Transverse colon (tissue), 4 donors: ENCODE measurements at regions not wholly inside any gene's neighbourhood (a gene's known extent, or its start where the extent isn't known, plus 50 kb on each side); places are given as distances from the start of the nearest gene placed in this dataset.

ENCODE experiments used
- CTCF ChIP-seq, 5 experiments: fragments of 200-600 bp in 3 of 5; fragments of 450-650 bp in 2 of 5; sonication (generic) in 3 of 5; IDR thresholded peaks; 1 replicate in 2 of 5; 2 replicates in 3 of 5; pipeline ENCODE4 v1.5.1; 2016 to 2017; ENCODE audit warnings: antibody characterized with exemption in 5 of 5, inconsistent platforms in 3 of 5, mild to moderate bottlenecking in 2 of 5, moderate library complexity in 1 of 5
- EP300 ChIP-seq: sonication (generic); formaldehyde crosslinking; IDR thresholded peaks from one replicate; pipeline ENCODE4 v1.6.1; 2017; ENCODE audit warnings: antibody characterized with exemption, low read depth
- POLR2A ChIP-seq: fragments of 450-650 bp; IDR thresholded peaks from one replicate; pipeline ENCODE4 v1.6.1; 2016; ENCODE audit warnings: antibody characterized with exemption, mild to moderate bottlenecking, moderate library complexity
- POLR2AphosphoS5 ChIP-seq, 3 donors: sonication (generic); formaldehyde crosslinking; IDR thresholded peaks; one replicate each; pipeline ENCODE4 v1.6.1; 2016; ENCODE audit warnings: antibody characterized with exemption in 3 of 3

DNA sequence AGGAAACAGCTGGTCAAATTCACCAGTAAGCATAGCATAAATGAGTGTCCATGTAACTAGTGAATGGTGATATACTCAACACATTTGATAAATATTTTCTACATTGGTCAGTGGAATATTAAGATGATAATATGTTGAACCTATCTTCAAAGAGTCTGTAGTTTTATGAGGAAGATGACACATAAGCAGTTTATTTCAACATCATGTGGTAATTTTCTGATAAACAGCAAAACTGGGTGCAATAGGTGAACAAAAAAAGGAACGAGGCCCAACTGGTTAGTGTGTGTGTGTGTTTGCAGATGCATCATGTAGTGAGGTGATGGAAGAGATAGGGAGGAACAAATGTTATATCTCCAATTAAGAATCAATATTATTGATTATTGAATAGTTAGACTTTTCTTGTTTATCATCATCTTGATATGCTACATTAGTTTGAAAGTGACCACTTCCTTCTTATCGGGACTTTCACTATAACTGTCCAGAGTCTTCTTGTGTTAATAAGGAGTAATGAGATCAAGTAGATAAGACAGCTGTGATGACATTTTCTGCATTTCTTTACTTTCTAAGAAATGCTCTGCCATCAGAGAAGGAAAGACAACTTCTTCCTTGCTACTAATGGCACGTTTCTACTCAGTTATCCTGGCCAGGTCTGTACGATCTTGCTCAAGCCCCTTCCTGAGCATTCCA, 270.7 kb downstream of the ETS1 start:
- TF ChIP-seq POLR2A (no peak), CTCF (IDR thresholded peaks at IDR 0.05) (no peak), EP300 (no peak), POLR2AphosphoS5 (IDR thresholded peaks at IDR 0.05) (no peak)
